Gastroesophageal sphincter (tissue), 4 donors: ENCODE measurements at regions not wholly inside any gene's neighbourhood (a gene's known extent, or its start where the extent isn't known, plus 50 kb on each side); places are given as distances from the start of the nearest gene placed in this dataset.

Experiments used
- ATAC-seq: fragments of 150-250 bp; one replicate; pipeline ENCODE4 v1.9.1; 2016; ENCODE audit warnings: mild to moderate bottlenecking, moderate library complexity
- H3K27ac ChIP-seq, 4 donors: fragments of 200-600 bp; sonication (generic) in 3 of 4; 1 replicate in 3 of 4; 2 replicates in 1 of 4; pipeline ENCODE4 v1.5.1; 2016 to 2019
- H3K27me3 ChIP-seq: fragments of 200-600 bp; sonication (generic); one replicate; pipeline ENCODE4 v1.5.1; 2019
- H3K36me3 ChIP-seq, 2 donors: fragments of 200-600 bp; sonication (generic); one replicate each; pipeline ENCODE4 v1.5.1; 2019; ENCODE audit warnings: control low read depth in 1 of 2
- H3K4me1 ChIP-seq, 3 donors: fragments of 200-600 bp; sonication (generic); 1 replicate in 2 of 3; 2 replicates in 1 of 3; pipeline ENCODE4 v1.5.1; 2016 to 2019; ENCODE audit warnings: control low read depth in 2 of 3
- H3K4me3 ChIP-seq, 2 donors: fragments of 200-600 bp; sonication (generic); one replicate each; pipeline ENCODE4 v1.5.1; 2019; ENCODE audit warnings: mild to moderate bottlenecking in 1 of 2, moderate library complexity in 1 of 2
- H3K9me3 ChIP-seq, 3 donors: fragments of 200-600 bp; sonication (generic); one replicate each; pipeline ENCODE4 v1.5.1; 2017 to 2019; ENCODE audit warnings: control low read depth in 2 of 3
- EP300 ChIP-seq: sonication (generic); formaldehyde crosslinking; IDR thresholded peaks from one replicate; pipeline ENCODE4 v1.6.1; 2017; ENCODE audit warnings: antibody characterized with exemption, mild to moderate bottlenecking
- POLR2A ChIP-seq, 2 donors: fragments of 450-650 bp; IDR thresholded peaks; one replicate each; pipeline ENCODE4 v1.6.1; 2017; ENCODE audit warnings: antibody characterized with exemption in 2 of 2, mild to moderate bottlenecking in 2 of 2, moderate library complexity in 1 of 2
- POLR2AphosphoS5 ChIP-seq: sonication (generic); formaldehyde crosslinking; IDR thresholded peaks from one replicate; pipeline ENCODE4 v1.6.1; 2017; ENCODE audit warnings: antibody characterized with exemption
- WGBS, 2 donors: methylation state at CpG; one replicate each; pipeline ENCODE4 v1.1.5; 2018; ENCODE audit warnings: low coverage in 1 of 2; 5-methylcytosine and 5-hydroxymethylcytosine counted together
- TF ChIP-seq, protein P1 (sequence below), 4 experiments: fragments of 200-600 bp in 2 of 4; fragments of 450-650 bp in 2 of 4; sonication (generic) in 1 of 4; IDR thresholded peaks; one replicate each; pipeline ENCODE4 v1.5.1; 2017 to 2019; ENCODE audit warnings: antibody characterized with exemption in 4 of 4, mild to moderate bottlenecking in 2 of 4, moderate library complexity in 2 of 4

DNA sequence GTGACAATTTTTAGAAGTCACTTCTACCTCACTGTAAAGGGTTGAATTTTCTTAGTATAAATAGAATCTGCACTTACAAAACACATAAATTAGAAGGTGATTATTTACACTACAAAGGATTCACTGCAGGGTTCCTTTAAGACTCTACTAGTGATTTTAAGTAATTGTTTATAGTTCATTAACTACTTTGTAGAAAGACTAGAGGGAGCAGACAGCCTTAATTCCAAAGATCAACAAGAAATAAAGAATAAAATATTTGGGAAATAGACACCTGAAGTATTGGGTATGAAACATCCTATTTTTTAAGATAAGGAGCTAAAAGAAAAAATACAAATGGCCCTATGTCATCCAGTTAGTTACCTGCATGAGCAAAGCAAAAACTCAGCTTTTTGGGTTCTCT lies 360.5 kb upstream of the ALCAM start:
- no peak for ATAC-seq
- H3K4me3 ChIP-seq: no peak overlapping the region

DNA sequence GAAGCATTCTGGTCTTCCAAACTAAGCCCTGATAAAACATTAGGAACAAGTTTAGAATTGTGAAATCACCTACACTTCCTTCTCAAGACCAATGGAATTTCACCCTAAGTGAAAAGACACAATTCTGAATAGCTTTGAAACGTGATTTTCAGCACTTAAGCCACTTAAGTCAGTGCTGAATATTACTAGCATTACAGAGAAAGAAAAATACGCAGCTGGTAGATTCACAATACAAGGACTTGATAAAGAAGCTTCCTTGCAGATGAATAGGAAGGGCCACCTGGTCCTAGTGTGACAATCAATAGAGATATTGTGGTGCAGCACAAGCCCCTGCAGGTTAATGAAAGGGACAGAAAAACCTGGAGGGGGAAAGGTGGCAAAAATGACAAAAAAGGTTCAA lies 353.1 kb upstream of the ALCAM start:
- Histone ChIP-seq H3K27me3 (no peaks in the 10 kb centered on the region), H3K4me1 (no peaks in the 10 kb centered on the region), H3K4me3 (no peak overlapping the region), H3K27ac (no peak overlapping the region), H3K9me3 (no peaks in the 10 kb centered on the region), H3K36me3 (no peaks in the 10 kb centered on the region)
- 45% methylated on average over 2 of the region's 2 CpGs; no CpG with 5 or more reads in 1 of the 2 donors for WGBS, 2 donors
- no peak for ATAC-seq
- TF ChIP-seq, protein P1, sequence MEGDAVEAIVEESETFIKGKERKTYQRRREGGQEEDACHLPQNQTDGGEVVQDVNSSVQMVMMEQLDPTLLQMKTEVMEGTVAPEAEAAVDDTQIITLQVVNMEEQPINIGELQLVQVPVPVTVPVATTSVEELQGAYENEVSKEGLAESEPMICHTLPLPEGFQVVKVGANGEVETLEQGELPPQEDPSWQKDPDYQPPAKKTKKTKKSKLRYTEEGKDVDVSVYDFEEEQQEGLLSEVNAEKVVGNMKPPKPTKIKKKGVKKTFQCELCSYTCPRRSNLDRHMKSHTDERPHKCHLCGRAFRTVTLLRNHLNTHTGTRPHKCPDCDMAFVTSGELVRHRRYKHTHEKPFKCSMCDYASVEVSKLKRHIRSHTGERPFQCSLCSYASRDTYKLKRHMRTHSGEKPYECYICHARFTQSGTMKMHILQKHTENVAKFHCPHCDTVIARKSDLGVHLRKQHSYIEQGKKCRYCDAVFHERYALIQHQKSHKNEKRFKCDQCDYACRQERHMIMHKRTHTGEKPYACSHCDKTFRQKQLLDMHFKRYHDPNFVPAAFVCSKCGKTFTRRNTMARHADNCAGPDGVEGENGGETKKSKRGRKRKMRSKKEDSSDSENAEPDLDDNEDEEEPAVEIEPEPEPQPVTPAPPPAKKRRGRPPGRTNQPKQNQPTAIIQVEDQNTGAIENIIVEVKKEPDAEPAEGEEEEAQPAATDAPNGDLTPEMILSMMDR (IDR thresholded peaks at IDR 0.05): no peak
- no peak for TF ChIP-seq POLR2AphosphoS5

More for the DNA sequence above, 360.5 kb upstream of the ALCAM start:
- no peaks in the 10 kb centered on the region for H3K27me3 ChIP-seq
- no peaks in the 10 kb centered on the region for H3K36me3 ChIP-seq
- TF ChIP-seq, protein P1 (IDR thresholded peaks at IDR 0.05): no peak
- no peak for TF ChIP-seq EP300
- no peak for TF ChIP-seq POLR2A (IDR thresholded peaks at IDR 0.05)
- TF ChIP-seq POLR2AphosphoS5: no peak
- no peak overlapping the region for H3K27ac ChIP-seq
- no peaks in the 10 kb centered on the region for H3K9me3 ChIP-seq
- H3K4me1 ChIP-seq: no peaks in the 10 kb centered on the region

DNA sequence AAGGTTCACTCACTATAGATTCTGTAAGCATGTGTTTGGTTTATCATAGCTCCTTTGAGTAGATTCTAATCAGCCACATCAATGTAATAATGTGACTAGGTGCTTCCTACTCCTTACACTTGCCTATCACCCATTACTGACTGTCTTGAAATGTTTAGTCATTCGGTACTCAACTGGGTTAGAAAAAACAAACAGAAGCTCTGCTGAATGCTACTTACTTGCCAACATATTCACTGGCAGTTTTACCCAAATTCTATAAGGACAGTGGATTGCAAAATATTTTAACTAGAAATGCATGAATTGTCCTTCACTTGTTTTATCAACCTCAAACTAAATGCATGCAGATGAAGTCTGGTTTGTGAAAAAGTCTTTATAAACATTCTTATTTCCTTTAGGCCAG lies 352.1 kb upstream of the ALCAM start:
- ATAC-seq: no peak
- WGBS, 2 donors: 47 to 53% methylated on average over 1 of the region's 1 CpG
- Histone ChIP-seq H3K9me3 (no peaks in the 10 kb centered on the region), H3K36me3 (no peaks in the 10 kb centered on the region), H3K4me3 (no peak overlapping the region), H3K4me1 (no peaks in the 10 kb centered on the region), H3K27ac (no peak overlapping the region), H3K27me3 (no peaks in the 10 kb centered on the region)
- TF ChIP-seq EP300: no peak
- TF ChIP-seq, protein P1 (IDR thresholded peaks at IDR 0.05): no peak

DNA sequence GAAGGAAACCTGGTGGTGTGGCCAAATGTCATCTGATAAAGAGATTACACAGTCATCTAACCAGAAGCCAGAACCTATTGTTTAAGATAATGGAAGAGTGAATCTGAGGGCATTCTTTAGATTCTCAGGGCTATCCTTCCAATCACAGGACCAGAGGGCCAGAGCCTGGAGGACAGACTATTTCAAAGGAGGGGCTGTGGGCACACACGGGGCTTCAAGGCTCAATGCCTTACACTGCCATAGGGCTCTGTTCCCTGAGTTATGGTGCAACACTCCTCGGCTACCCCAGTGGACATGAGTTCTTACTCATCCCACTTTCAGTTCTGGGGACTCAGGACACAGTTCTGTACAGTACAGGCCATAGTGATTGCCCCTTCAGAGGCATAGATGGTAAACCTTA lies 343.9 kb upstream of the ALCAM start:
- WGBS, 2 donors: 89% methylated on average over 1 of the region's 2 CpGs; no CpG with 5 or more reads in 1 of the 2 donors
- no peak for ATAC-seq
- Histone ChIP-seq H3K4me1 (no peaks in the 10 kb centered on the region), H3K36me3 (no peaks in the 10 kb centered on the region), H3K27ac (no peak overlapping the region), H3K27me3 (no peaks in the 10 kb centered on the region), H3K9me3 (no peaks in the 10 kb centered on the region), H3K4me3 (no peak overlapping the region)
- TF ChIP-seq, protein P1 (IDR thresholded peaks at IDR 0.05): no peak
- no peak for TF ChIP-seq POLR2AphosphoS5
- no peak for TF ChIP-seq EP300
- no peak for TF ChIP-seq POLR2A (IDR thresholded peaks at IDR 0.05)

DNA sequence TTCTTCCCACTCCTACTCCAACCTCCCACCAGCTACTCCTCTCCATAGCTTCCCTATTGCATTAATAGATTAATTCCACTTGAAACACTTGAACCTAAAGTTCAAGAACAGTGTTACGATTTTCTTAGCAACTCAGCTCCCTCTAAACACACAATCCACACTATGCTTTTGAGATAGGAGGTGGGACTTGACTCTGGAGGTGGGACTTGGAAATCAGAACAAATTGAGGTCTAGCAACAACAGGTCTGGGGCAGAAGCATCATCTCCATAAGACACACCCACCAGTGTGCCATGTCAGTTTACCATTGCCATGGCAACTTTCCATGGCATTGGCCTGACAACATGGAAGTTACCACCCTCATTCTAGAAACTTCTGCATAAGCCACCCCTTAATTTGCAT lies 336.5 kb upstream of the ALCAM start:
- TF ChIP-seq POLR2A (IDR thresholded peaks at IDR 0.05) (no peak), EP300 (no peak), POLR2AphosphoS5 (no peak)
- TF ChIP-seq, protein P1 (IDR thresholded peaks at IDR 0.05): no peak
- H3K4me3 ChIP-seq: no peak overlapping the region
- no peaks in the 10 kb centered on the region for H3K9me3 ChIP-seq
- no peak for ATAC-seq
- no peaks in the 10 kb centered on the region for H3K36me3 ChIP-seq
- no peaks in the 10 kb centered on the region for H3K27me3 ChIP-seq
- no peaks in the 10 kb centered on the region for H3K4me1 ChIP-seq
- H3K27ac ChIP-seq: no peak overlapping the region
- WGBS, 2 donors: 67 to 100% methylated on average over 1 of the region's 1 CpG
